Trophoblast cell (in vitro differentiated cells and primary cell): ENCODE measurements at regions not wholly inside any gene's neighbourhood (a gene's known extent, or its start where the extent isn't known, plus 50 kb on each side); places are given as distances from the start of the nearest gene placed in this dataset.

Source experiments
- DNase-seq, 2 donors: peaks; one replicate each; pipeline ENCODE4 v3.0.0-alpha.2; 2016
- H2AFZ ChIP-seq: 2 replicates; pipeline ENCODE4 v1.6.1; 2013; ENCODE audit warnings: low read length, moderate library complexity, mild to moderate bottlenecking; ENCODE audit not compliant: insufficient read depth, poor library complexity
- H2AK5ac ChIP-seq: 2 replicates; pipeline ENCODE4 v1.6.1; 2013; ENCODE audit warnings: mild to moderate bottlenecking, low read length
- H2BK120ac ChIP-seq: 2 replicates; pipeline ENCODE4 v1.6.1; 2013; ENCODE audit warnings: low read length, mild to moderate bottlenecking, moderate library complexity; ENCODE audit not compliant: insufficient read depth, poor library complexity
- H2BK12ac ChIP-seq: 2 replicates; pipeline ENCODE4 v1.6.1; 2013; ENCODE audit warnings: mild to moderate bottlenecking, low read length, moderate library complexity
- H2BK5ac ChIP-seq: 2 replicates; pipeline ENCODE4 v1.6.1; 2013; ENCODE audit warnings: low read length, low read depth, moderate library complexity, mild to moderate bottlenecking; ENCODE audit not compliant: poor library complexity
- H3K14ac ChIP-seq: 2 replicates; pipeline ENCODE4 v1.6.1; 2013; ENCODE audit warnings: mild to moderate bottlenecking, low read length
- H3K18ac ChIP-seq: 2 replicates; pipeline ENCODE4 v1.6.1; 2013; ENCODE audit warnings: mild to moderate bottlenecking, low read length
- H3K23ac ChIP-seq: 2 replicates; pipeline ENCODE4 v1.6.1; 2013; ENCODE audit warnings: low read length
- H3K27ac ChIP-seq: 2 replicates; pipeline ENCODE4 v1.5.1; 2013; ENCODE audit warnings: low read depth, mild to moderate bottlenecking, inconsistent platforms, low read length, moderate library complexity
- H3K27me3 ChIP-seq: 2 replicates; pipeline ENCODE4 v1.6.1; 2013; ENCODE audit warnings: inconsistent platforms, mild to moderate bottlenecking, low read length, moderate library complexity; ENCODE audit not compliant: insufficient read depth
- H3K36me3 ChIP-seq, 2 experiments: 1 replicate in 1 of 2; 2 replicates in 1 of 2; pipeline ENCODE4 v1.6.1; 2013; ENCODE audit warnings: low read length in 2 of 2, mild to moderate bottlenecking in 2 of 2, moderate library complexity in 1 of 2; ENCODE audit not compliant: insufficient read depth in 2 of 2, control insufficient read depth in 1 of 2
- H3K4ac ChIP-seq: 2 replicates; pipeline ENCODE4 v1.6.1; 2013; ENCODE audit warnings: low read depth, mild to moderate bottlenecking, low read length, moderate library complexity
- H3K4me1 ChIP-seq, 2 experiments: 1 replicate in 1 of 2; 2 replicates in 1 of 2; pipeline ENCODE4 v1.6.1; 2013; ENCODE audit warnings: low read length in 2 of 2, mild to moderate bottlenecking in 2 of 2, moderate library complexity in 1 of 2; ENCODE audit not compliant: insufficient read depth in 2 of 2, control insufficient read depth in 1 of 2
- H3K4me2 ChIP-seq: 2 replicates; pipeline ENCODE4 v1.6.1; 2013; ENCODE audit warnings: inconsistent platforms, mild to moderate bottlenecking, low read length, moderate library complexity
- H3K4me3 ChIP-seq: 2 replicates; pipeline ENCODE4 v1.5.1; 2013; ENCODE audit warnings: mild to moderate bottlenecking, low read depth, low read length, inconsistent platforms
- H3K79me1 ChIP-seq: one replicate; pipeline ENCODE4 v1.6.1; 2013; ENCODE audit warnings: low read length
- H3K79me2 ChIP-seq: 2 replicates; pipeline ENCODE4 v1.6.1; 2013; ENCODE audit warnings: low read length, mild to moderate bottlenecking; ENCODE audit not compliant: control insufficient read depth, insufficient read depth, poor library complexity
- H3K9ac ChIP-seq: 2 replicates; pipeline ENCODE4 v1.6.1; 2013; ENCODE audit warnings: mild to moderate bottlenecking, low read length
- H3K9me3 ChIP-seq: 2 replicates; pipeline ENCODE4 v1.6.1; 2013; ENCODE audit warnings: low read depth, mild to moderate bottlenecking, control low read depth, inconsistent platforms, low read length; ENCODE audit not compliant: insufficient read depth
- H4K12ac ChIP-seq: 2 replicates; pipeline ENCODE4 v1.6.1; 2013; ENCODE audit warnings: low read depth, mild to moderate bottlenecking, low read length, moderate library complexity
- H4K8ac ChIP-seq: 2 replicates; pipeline ENCODE4 v1.6.1; 2013; ENCODE audit warnings: low read depth, mild to moderate bottlenecking, low read length, moderate library complexity
- H4K91ac ChIP-seq: one replicate; pipeline ENCODE4 v1.6.1; 2013; ENCODE audit warnings: low read depth, mild to moderate bottlenecking, low read length, moderate library complexity
- WGBS: extraction: QIAGEN DNeasy Blood & Tissue Kit; methylation state at CpG from one replicate; pipeline ENCODE4 v1.1.7; 2013; ENCODE audit warnings: missing lambda C conversion rate; ENCODE audit not compliant: insufficient read length, insufficient coverage; ENCODE audit errors: extremely low coverage; 5-methylcytosine and 5-hydroxymethylcytosine counted together

- no peak overlapping the region for H2BK120ac ChIP-seq
- no peak overlapping the region for H3K4me2 ChIP-seq
- no peak overlapping the region for H2AK5ac ChIP-seq
- H3K9ac ChIP-seq, result no peak overlapping the region
- peaks cover 12 to 13% of the 10 kb centered on the region in 2 experiments for H3K4me1 ChIP-seq
- WGBS, result no CpG with 5 or more reads among the region's 7 CpGs
- peak overlapping the region; percentile 77 for H3K27ac ChIP-seq
- no peak overlapping the region for H2BK12ac ChIP-seq
- DNase-seq, result no peak
- H3K27me3 ChIP-seq, result peaks cover 2% of the 10 kb centered on the region
- H4K91ac ChIP-seq, result no peak overlapping the region
- H2BK5ac ChIP-seq, result no peak overlapping the region
- peaks cover 13% of the 10 kb centered on the region for H3K79me1 ChIP-seq
- no peak overlapping the region for H3K23ac ChIP-seq
- H3K4ac ChIP-seq, result no peak overlapping the region
- no peak overlapping the region for H3K4me3 ChIP-seq
- H4K12ac ChIP-seq, result no peak overlapping the region
- no peak overlapping the region for H3K14ac ChIP-seq
- no peaks in the 10 kb centered on the region for H3K9me3 ChIP-seq
- H4K8ac ChIP-seq, result no peak overlapping the region
- no peak overlapping the region for H3K18ac ChIP-seq
- H3K36me3 ChIP-seq, result no peaks in the 10 kb centered on the region
- H3K79me2 ChIP-seq, result peaks cover 5% of the 10 kb centered on the region
- no peak overlapping the region for H2AFZ ChIP-seq
Observed at GRCh38 chr19:33904681-33905080, 108.0 kb downstream of the KCTD15 start.

GRCh38 chr19:33905473-33905936 lies 108.8 kb downstream of the KCTD15 start:
- Histone ChIP-seq H3K18ac (peak overlapping the region; percentile 80), H3K4me3 (peak overlapping the region; percentile 49), H4K12ac (peak overlapping the region; percentile 81), H3K4me1 (peaks cover 12 to 13% of the 10 kb centered on the region in 2 experiments), H2BK5ac (peak overlapping the region; percentile 87), H4K8ac (peak overlapping the region; percentile 92), H3K36me3 (no peaks in the 10 kb centered on the region), H3K27ac (peak overlapping the region; percentile 77), H4K91ac (peak overlapping the region; percentile 93), H3K14ac (peak overlapping the region; percentile 52), H3K9ac (peak overlapping the region; percentile 62), H2BK12ac (peak overlapping the region; percentile 93), H3K27me3 (peaks cover 2% of the 10 kb centered on the region), H3K79me2 (peaks cover 5% of the 10 kb centered on the region), H2AFZ (peak overlapping the region; percentile 24), H3K9me3 (no peaks in the 10 kb centered on the region), H3K4me2 (peak overlapping the region; percentile 92), H2BK120ac (peak overlapping the region; percentile 29), H3K79me1 (peaks cover 13% of the 10 kb centered on the region), H3K4ac (peak overlapping the region; percentile 11), H3K23ac (no peak overlapping the region), H2AK5ac (peak overlapping the region; percentile 32)
- no peak for DNase-seq
- WGBS, result no CpG with 5 or more reads among the region's 26 CpGs

GRCh38 chr19:33905937-33906577 lies 109.4 kb downstream of the KCTD15 start:
- Histone ChIP-seq H3K14ac (peak overlapping the region; percentile 81), H3K4me2 (peak overlapping the region; percentile 92), H2AK5ac (peak overlapping the region; percentile 71), H4K8ac (peak overlapping the region; percentile 92), H3K23ac (no peak overlapping the region), H3K4me1 (peaks cover 12 to 13% of the 10 kb centered on the region in 2 experiments), H2BK5ac (peak overlapping the region; percentile 87), H4K91ac (peak overlapping the region; percentile 93), H2BK12ac (peak overlapping the region; percentile 93), H2BK120ac (peak overlapping the region; percentile 92), H3K79me2 (peaks cover 5% of the 10 kb centered on the region), H2AFZ (peak overlapping the region; percentile 94), H3K4me3 (peak overlapping the region; percentile 57), H3K18ac (peak overlapping the region; percentile 90), H3K9ac (peak overlapping the region; percentile 62), H3K36me3 (no peaks in the 10 kb centered on the region), H3K4ac (peak overlapping the region; percentile 19), H3K9me3 (no peaks in the 10 kb centered on the region), H3K27ac (peak overlapping the region; percentile 77), H3K27me3 (peaks cover 2% of the 10 kb centered on the region), H3K79me1 (peaks cover 13% of the 10 kb centered on the region), H4K12ac (peak overlapping the region; percentile 81)
- DNase-seq, result peak; percentile 45 to 65
- WGBS, result no CpG with 5 or more reads among the region's 60 CpGs

- Histone ChIP-seq H4K12ac (peak overlapping the region; percentile 74), H3K4ac (peak overlapping the region; percentile 19), H3K9ac (no peak overlapping the region), H3K36me3 (no peaks in the 10 kb centered on the region), H3K18ac (peak overlapping the region; percentile 90), H2AK5ac (peak overlapping the region; percentile 71), H2BK12ac (peak overlapping the region; percentile 85), H2BK5ac (peak overlapping the region; percentile 68), H2BK120ac (peak overlapping the region; percentile 92), H4K91ac (peak overlapping the region; percentile 88), H3K14ac (peak overlapping the region; percentile 81), H3K9me3 (no peaks in the 10 kb centered on the region), H3K27me3 (peaks cover 2% of the 10 kb centered on the region), H4K8ac (peak overlapping the region; percentile 81), H3K79me2 (peaks cover 5% of the 10 kb centered on the region), H3K4me3 (peak overlapping the region; percentile 57), H2AFZ (peak overlapping the region; percentile 94), H3K27ac (peak overlapping the region; percentile 40), H3K4me1 (peaks cover 12 to 13% of the 10 kb centered on the region in 2 experiments), H3K23ac (no peak overlapping the region), H3K4me2 (peak overlapping the region; percentile 75), H3K79me1 (peaks cover 13% of the 10 kb centered on the region)
- no CpG with 5 or more reads among the region's 59 CpGs for WGBS
- DNase-seq, result peak; percentile 48 to 72
Observed at GRCh38 chr19:33906578-33907335, 110.1 kb downstream of the KCTD15 start.
